ENCODE measurements at regions not wholly inside any gene's neighbourhood (a gene's known extent, or its start where the extent isn't known, plus 50 kb on each side); places are given as distances from the start of the nearest gene placed in this dataset.

- H2AFZ ChIP-seq (ENCODE audit: low read depth): no peak overlapping the region
- POLR2A ChIA-PET: no interaction called here
- no peaks in the 10 kb centered on the region for H4K20me1 ChIP-seq (ENCODE audit: insufficient read depth)
- H3F3A ChIP-seq (replicated peaks; ENCODE audit: insufficient read depth): no peaks in the 10 kb centered on the region
- H3K79me2 ChIP-seq (ENCODE audit: insufficient read depth): no peaks in the 10 kb centered on the region
- H3K9ac ChIP-seq: no peak overlapping the region
- 0 out of 2 replicates have a peak, but pooled peaks cover 3% of the 10 kb centered on the region for H3K9me2 ChIP-seq
- DNase-seq: no peak
- TF ChIP-seq RAD21 (IDR thresholded peaks at IDR 0.05; ENCODE audit: low read length): no peak
- no peak for TF ChIP-seq REST (IDR thresholded peaks at IDR 0.05; ENCODE audit: low read depth, low read length)
- TF ChIP-seq RCOR1 (IDR thresholded peaks at IDR 0.05; ENCODE audit: low read length): no peak
- no peak for TF ChIP-seq TEAD4 (IDR thresholded peaks at IDR 0.05; ENCODE audit: borderline replicate concordance, insufficient read depth)
- TF ChIP-seq RXRA (IDR thresholded peaks at IDR 0.05; ENCODE audit: borderline replicate concordance, low read depth): no peak
- no peak overlapping the region for H3K4me3 ChIP-seq (ENCODE audit: low read depth in 2 of 2, low read length in 1 of 2)
- no peak overlapping the region for H3K27ac ChIP-seq (ENCODE audit: low read depth in 2 of 2, low read length in 1 of 2)
- no peaks in the 10 kb centered on the region for H3K36me3 ChIP-seq (replicated peaks in 1 of 2; ENCODE audit: control insufficient read depth in 1 of 2, insufficient read depth in 2 of 2, low read length in 1 of 2)
- H3K4me1 ChIP-seq (ENCODE audit: control insufficient read depth in 1 of 2, insufficient read depth in 2 of 2, low read depth in 1 of 2, low read length in 1 of 2): no peaks in the 10 kb centered on the region
- no peak overlapping the region for H3K4me2 ChIP-seq
- no peaks in the 10 kb centered on the region for H3K9me3 ChIP-seq
- CTCF ChIA-PET: no interaction called here
- H3K27me3 ChIP-seq (ENCODE audit: insufficient read depth): no peaks in the 10 kb centered on the region
These were observed 421.4 kb upstream of the UBE2E3 start for GRCh38 chr2:180559038-180559437.

GRCh38 chr2:180555391-180555965 lies 424.9 kb upstream of the UBE2E3 start:
- H3K36me3 ChIP-seq (replicated peaks in 1 of 2; ENCODE audit: control insufficient read depth in 1 of 2, insufficient read depth in 2 of 2, low read length in 1 of 2): no peaks in the 10 kb centered on the region
- H3F3A ChIP-seq (replicated peaks; ENCODE audit: insufficient read depth): no peaks in the 10 kb centered on the region
- DNase-seq: no peak
- no peak overlapping the region for H3K4me3 ChIP-seq (ENCODE audit: low read depth in 2 of 2, low read length in 1 of 2)
- H3K27ac ChIP-seq (ENCODE audit: low read depth in 2 of 2, low read length in 1 of 2): no peak overlapping the region
- no peak for TF ChIP-seq USF1 (IDR thresholded peaks at IDR 0.05; ENCODE audit: borderline replicate concordance, low read depth)
- TF ChIP-seq TEAD4 (IDR thresholded peaks at IDR 0.05; ENCODE audit: borderline replicate concordance, insufficient read depth): no peak
- no peak for TF ChIP-seq REST (IDR thresholded peaks at IDR 0.05; ENCODE audit: low read depth, low read length)
- TF ChIP-seq RAD21 (IDR thresholded peaks at IDR 0.05; ENCODE audit: low read length): no peak
- TF ChIP-seq ELF1 (IDR thresholded peaks at IDR 0.05): no peak
- TF ChIP-seq FOSL2 (IDR thresholded peaks at IDR 0.05; ENCODE audit: borderline replicate concordance, low read depth): no peak
- TF ChIP-seq FOXJ3 (CRISPR knock-in tag; IDR thresholded peaks at IDR 0.05): no peak
- no peak for TF ChIP-seq RXRA (IDR thresholded peaks at IDR 0.05; ENCODE audit: borderline replicate concordance, low read depth)
- no peaks in the 10 kb centered on the region for H3K9me3 ChIP-seq
- 88% methylated on average over 4 of the region's 19 CpGs for WGBS (ENCODE audit: low lambda C conversion rate)
- POLR2A ChIA-PET: no interaction called here
- 0 out of 2 replicates have a peak, but pooled peaks cover 3% of the 10 kb centered on the region for H3K9me2 ChIP-seq
- H3K27me3 ChIP-seq (ENCODE audit: insufficient read depth): no peaks in the 10 kb centered on the region
- no peak overlapping the region for H3K9ac ChIP-seq
- no peaks in the 10 kb centered on the region for H3K4me1 ChIP-seq (ENCODE audit: control insufficient read depth in 1 of 2, insufficient read depth in 2 of 2, low read depth in 1 of 2, low read length in 1 of 2)
- no peak overlapping the region for H2AFZ ChIP-seq (ENCODE audit: low read depth)
- CTCF ChIA-PET: no interaction called here
- no peak overlapping the region for H3K4me2 ChIP-seq
- no peaks in the 10 kb centered on the region for H4K20me1 ChIP-seq (ENCODE audit: insufficient read depth)
- no peaks in the 10 kb centered on the region for H3K79me2 ChIP-seq (ENCODE audit: insufficient read depth)

Data from SK-N-SH (cell line).